OCI-LY7 (cell line): ENCODE measurements at regions not wholly inside any gene's neighbourhood (a gene's known extent, or its start where the extent isn't known, plus 50 kb on each side); places are given as distances from the start of the nearest gene placed in this dataset.

ENCODE experiments used
- CTCF ChIP-seq: fragments of 200-600 bp; sonication (generic); conservative IDR thresholded peaks from 2 replicates; pipeline ENCODE4 v1.5.1; 2014; ENCODE audit warnings: mild to moderate bottlenecking, antibody characterized with exemption, low read length, moderate library complexity, mixed read lengths
- EZH2phosphoT487 ChIP-seq: fragments of 200-600 bp; sonication (generic); IDR thresholded peaks from 2 replicates; pipeline ENCODE4 v1.6.1; 2018; ENCODE audit warnings: low read depth, borderline replicate concordance, mild to moderate bottlenecking, mixed run types, antibody characterized with exemption, low read length, moderate library complexity, mixed read lengths

GRCh38 chr10:128712661-128713400 lies 586.6 kb upstream of the MKI67 start:
- TF ChIP-seq CTCF (no peak), EZH2phosphoT487 (no peak)
